ENCODE measurements at regions not wholly inside any gene's neighbourhood (a gene's known extent, or its start where the extent isn't known, plus 50 kb on each side); places are given as distances from the start of the nearest gene placed in this dataset.

DNA sequence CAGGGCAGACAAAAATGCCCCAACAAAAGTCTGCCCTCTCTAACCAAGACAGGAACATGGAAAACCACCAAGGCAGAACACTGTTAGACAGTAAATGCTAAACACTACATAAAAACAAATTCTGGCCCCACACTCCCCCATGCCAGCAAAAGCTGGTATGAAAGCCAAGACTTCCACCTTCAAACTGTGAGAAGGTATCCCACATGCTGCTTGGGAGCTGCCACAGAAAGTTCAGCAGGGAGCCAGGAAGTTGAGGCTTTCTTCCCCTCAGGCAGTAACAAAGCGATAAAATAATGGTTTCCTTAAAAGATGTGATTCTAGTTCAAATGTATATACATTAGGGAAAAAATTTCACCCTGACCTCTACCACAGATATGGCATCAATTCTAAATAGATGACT lies 770.4 kb upstream of the NDST4 start:
- TF ChIP-seq, protein P1, sequence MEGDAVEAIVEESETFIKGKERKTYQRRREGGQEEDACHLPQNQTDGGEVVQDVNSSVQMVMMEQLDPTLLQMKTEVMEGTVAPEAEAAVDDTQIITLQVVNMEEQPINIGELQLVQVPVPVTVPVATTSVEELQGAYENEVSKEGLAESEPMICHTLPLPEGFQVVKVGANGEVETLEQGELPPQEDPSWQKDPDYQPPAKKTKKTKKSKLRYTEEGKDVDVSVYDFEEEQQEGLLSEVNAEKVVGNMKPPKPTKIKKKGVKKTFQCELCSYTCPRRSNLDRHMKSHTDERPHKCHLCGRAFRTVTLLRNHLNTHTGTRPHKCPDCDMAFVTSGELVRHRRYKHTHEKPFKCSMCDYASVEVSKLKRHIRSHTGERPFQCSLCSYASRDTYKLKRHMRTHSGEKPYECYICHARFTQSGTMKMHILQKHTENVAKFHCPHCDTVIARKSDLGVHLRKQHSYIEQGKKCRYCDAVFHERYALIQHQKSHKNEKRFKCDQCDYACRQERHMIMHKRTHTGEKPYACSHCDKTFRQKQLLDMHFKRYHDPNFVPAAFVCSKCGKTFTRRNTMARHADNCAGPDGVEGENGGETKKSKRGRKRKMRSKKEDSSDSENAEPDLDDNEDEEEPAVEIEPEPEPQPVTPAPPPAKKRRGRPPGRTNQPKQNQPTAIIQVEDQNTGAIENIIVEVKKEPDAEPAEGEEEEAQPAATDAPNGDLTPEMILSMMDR (conservative IDR thresholded peaks at IDR 0.05; ENCODE audit: low read depth in 2 of 2) = no peak
- TF ChIP-seq POLR2AphosphoS5 (IDR thresholded peaks at IDR 0.05; ENCODE audit: low read depth) = no peak
- no peak for TF ChIP-seq EZH2 (IDR thresholded peaks at IDR 0.05; ENCODE audit: low read depth, unreplicated experiment)
- TF ChIP-seq CREB1 (CRISPR knock-in tag; IDR thresholded peaks at IDR 0.05; ENCODE audit: low read depth) = no peak
- TF ChIP-seq ZNF114 (CRISPR knock-in tag; IDR thresholded peaks at IDR 0.05) = no peak
- TF ChIP-seq EZH2phosphoT487 (IDR thresholded peaks at IDR 0.05; ENCODE audit: unreplicated experiment) = no peak
- TF ChIP-seq JUNB (IDR thresholded peaks at IDR 0.05; ENCODE audit: unreplicated experiment) = no peak
- no peak for TF ChIP-seq STAT1 (IDR thresholded peaks at IDR 0.05; ENCODE audit: unreplicated experiment)
- TF ChIP-seq, protein P2, sequence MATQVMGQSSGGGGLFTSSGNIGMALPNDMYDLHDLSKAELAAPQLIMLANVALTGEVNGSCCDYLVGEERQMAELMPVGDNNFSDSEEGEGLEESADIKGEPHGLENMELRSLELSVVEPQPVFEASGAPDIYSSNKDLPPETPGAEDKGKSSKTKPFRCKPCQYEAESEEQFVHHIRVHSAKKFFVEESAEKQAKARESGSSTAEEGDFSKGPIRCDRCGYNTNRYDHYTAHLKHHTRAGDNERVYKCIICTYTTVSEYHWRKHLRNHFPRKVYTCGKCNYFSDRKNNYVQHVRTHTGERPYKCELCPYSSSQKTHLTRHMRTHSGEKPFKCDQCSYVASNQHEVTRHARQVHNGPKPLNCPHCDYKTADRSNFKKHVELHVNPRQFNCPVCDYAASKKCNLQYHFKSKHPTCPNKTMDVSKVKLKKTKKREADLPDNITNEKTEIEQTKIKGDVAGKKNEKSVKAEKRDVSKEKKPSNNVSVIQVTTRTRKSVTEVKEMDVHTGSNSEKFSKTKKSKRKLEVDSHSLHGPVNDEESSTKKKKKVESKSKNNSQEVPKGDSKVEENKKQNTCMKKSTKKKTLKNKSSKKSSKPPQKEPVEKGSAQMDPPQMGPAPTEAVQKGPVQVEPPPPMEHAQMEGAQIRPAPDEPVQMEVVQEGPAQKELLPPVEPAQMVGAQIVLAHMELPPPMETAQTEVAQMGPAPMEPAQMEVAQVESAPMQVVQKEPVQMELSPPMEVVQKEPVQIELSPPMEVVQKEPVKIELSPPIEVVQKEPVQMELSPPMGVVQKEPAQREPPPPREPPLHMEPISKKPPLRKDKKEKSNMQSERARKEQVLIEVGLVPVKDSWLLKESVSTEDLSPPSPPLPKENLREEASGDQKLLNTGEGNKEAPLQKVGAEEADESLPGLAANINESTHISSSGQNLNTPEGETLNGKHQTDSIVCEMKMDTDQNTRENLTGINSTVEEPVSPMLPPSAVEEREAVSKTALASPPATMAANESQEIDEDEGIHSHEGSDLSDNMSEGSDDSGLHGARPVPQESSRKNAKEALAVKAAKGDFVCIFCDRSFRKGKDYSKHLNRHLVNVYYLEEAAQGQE (IDR thresholded peaks at IDR 0.05; ENCODE audit: unreplicated experiment) = no peak
- TF ChIP-seq, protein P3, sequence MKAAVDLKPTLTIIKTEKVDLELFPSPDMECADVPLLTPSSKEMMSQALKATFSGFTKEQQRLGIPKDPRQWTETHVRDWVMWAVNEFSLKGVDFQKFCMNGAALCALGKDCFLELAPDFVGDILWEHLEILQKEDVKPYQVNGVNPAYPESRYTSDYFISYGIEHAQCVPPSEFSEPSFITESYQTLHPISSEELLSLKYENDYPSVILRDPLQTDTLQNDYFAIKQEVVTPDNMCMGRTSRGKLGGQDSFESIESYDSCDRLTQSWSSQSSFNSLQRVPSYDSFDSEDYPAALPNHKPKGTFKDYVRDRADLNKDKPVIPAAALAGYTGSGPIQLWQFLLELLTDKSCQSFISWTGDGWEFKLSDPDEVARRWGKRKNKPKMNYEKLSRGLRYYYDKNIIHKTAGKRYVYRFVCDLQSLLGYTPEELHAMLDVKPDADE (IDR thresholded peaks at IDR 0.05) = no peak

Measured in GM23338 (cell line).